HepG2 (cell line): ENCODE measurements at regions not wholly inside any gene's neighbourhood (a gene's known extent, or its start where the extent isn't known, plus 50 kb on each side); places are given as distances from the start of the nearest gene placed in this dataset.

Experiments used
- ATAC-seq: fragments of 200-7000 bp; cut with Tn5 transposase; 3 replicates; pipeline ENCODE4 v1.9.1; 2020; ENCODE audit warnings: mild to moderate bottlenecking, moderate library complexity
- BruUV-seq: library from RNA; stranded (reverse); fragments of 400-500 nt; replicated peaks from 2 replicates; lab custom pipeline; 2021; lab: Mats Ljungman, UMichigan
- CTCF ChIA-PET: fragments of 300-600 bp; formaldehyde crosslinking; extraction: SDS; loops from one replicate; lab custom pipeline; 2021; ENCODE audit warnings: low total read pairs, inconsistent platforms, low intra/inter-chr PET ratio; lab: Yijun Ruan, JAX
- POLR2A ChIA-PET: fragments of 350-600 bp; sonication (Branson Sonifier 250); formaldehyde crosslinking; loops from one replicate; lab custom pipeline; 2020; ENCODE audit warnings: antibody characterized with exemption, inconsistent platforms; lab: Yijun Ruan, JAX
- DNase-seq: peaks from one replicate; pipeline ENCODE4 v3.0.0-alpha.2; 2015; ENCODE audit warnings: low spot score
- FAIRE-seq: peaks from 3 replicates; lab custom pipeline; 2011; peaks lifted over from hg19 to GRCh38; lab: Jason Lieb, UNC
- H2AFZ ChIP-seq: one replicate; pipeline ENCODE4 v1.6.1; 2011; ENCODE audit warnings: low read length, inconsistent platforms
- H3K27ac ChIP-seq: fragments of 300-600 bp; 3 replicates; pipeline ENCODE4 v1.8.0; 2011; ENCODE audit warnings: mixed run types, mild to moderate bottlenecking, mixed read lengths, low read length, inconsistent platforms; ENCODE audit not compliant: insufficient read depth; ENCODE audit errors: extremely low read length
- H3K27me3 ChIP-seq, 2 experiments: fragments of 200-600 bp in 1 of 2; 2 replicates in 1 of 2; 3 replicates in 1 of 2; pipeline versions ENCODE4 v1.6.0 to v1.8.0; 2011; ENCODE audit warnings: low read length in 2 of 2, mild to moderate bottlenecking in 2 of 2, moderate library complexity in 2 of 2, inconsistent platforms in 1 of 2; ENCODE audit not compliant: insufficient read depth in 2 of 2, control insufficient read depth in 1 of 2
- H3K36me3 ChIP-seq, 2 experiments: fragments of 200-600 bp in 1 of 2; replicated peaks in 1 of 2; 2 replicates in 1 of 2; 3 replicates in 1 of 2; pipeline versions ENCODE4 v1.5.1 to v1.8.0; 2011; ENCODE audit warnings: low read length in 2 of 2, inconsistent platforms in 1 of 2; ENCODE audit not compliant: insufficient read depth in 2 of 2, control insufficient read depth in 1 of 2
- H3K4me1 ChIP-seq: 2 replicates; pipeline ENCODE4 v1.5.1; 2012; ENCODE audit warnings: low read length, inconsistent platforms; ENCODE audit not compliant: insufficient read depth
- H3K4me2 ChIP-seq: 2 replicates; pipeline ENCODE4 v1.6.0; 2011; ENCODE audit warnings: low read depth, low read length, inconsistent platforms
- H3K4me3 ChIP-seq, 3 experiments: fragments of 200-600 bp in 1 of 3; sonication (generic), shearing (Covaris generic) in 1 of 3; replicated peaks in 1 of 3; 2 replicates each; pipeline ENCODE4 v1.5.1; 2011 to 2016; ENCODE audit warnings: low read length in 3 of 3, inconsistent platforms in 2 of 3, low read depth in 2 of 3, mild to moderate bottlenecking in 2 of 3, control low read depth in 1 of 3, mixed read lengths in 1 of 3; ENCODE audit not compliant: insufficient read depth in 1 of 3
- H3K79me2 ChIP-seq: one replicate; pipeline ENCODE4 v1.6.1; 2011; ENCODE audit warnings: low read length, inconsistent platforms; ENCODE audit not compliant: insufficient read depth
- H3K9ac ChIP-seq: 2 replicates; pipeline ENCODE4 v1.6.0; 2011; ENCODE audit warnings: mild to moderate bottlenecking, low read depth, low read length, inconsistent platforms; ENCODE audit not compliant: insufficient read depth
- H3K9me3 ChIP-seq: 2 replicates; pipeline ENCODE4 v1.5.1; 2012; ENCODE audit warnings: mild to moderate bottlenecking, low read length
- H4K20me1 ChIP-seq: 2 replicates; pipeline ENCODE4 v1.6.0; 2011; ENCODE audit warnings: inconsistent platforms, mild to moderate bottlenecking, low read length, moderate library complexity; ENCODE audit not compliant: insufficient read depth
- HDAC6 ChIP-seq: fragments of 200-600 bp; sonication (generic); IDR thresholded peaks from 2 replicates; pipeline ENCODE4 v1.7.0; 2017; ENCODE audit warnings: mild to moderate bottlenecking, antibody characterized with exemption, low read length, low read depth
- REL ChIP-seq: sonication (generic); formaldehyde crosslinking; conservative IDR thresholded peaks from 2 replicates; pipeline ENCODE4 v1.8.0; 2022; ENCODE audit warnings: mild to moderate bottlenecking, missing genetic modification reagents, moderate library complexity
- ZFP90 ChIP-seq: sonication (generic); formaldehyde crosslinking; IDR thresholded peaks from 2 replicates; pipeline ENCODE4 v1.8.0; 2022; ENCODE audit warnings: missing genetic modification reagents, mild to moderate bottlenecking, inconsistent platforms, borderline replicate concordance
- ZNF326 ChIP-seq: sonication (generic); formaldehyde crosslinking; IDR thresholded peaks from 2 replicates; pipeline ENCODE4 v1.4.0; 2020; ENCODE audit warnings: missing genetic modification reagents, borderline replicate concordance
- ZNF367 ChIP-seq: sonication (generic); formaldehyde crosslinking; IDR thresholded peaks from 2 replicates; pipeline ENCODE4 v1.4.0; 2020; ENCODE audit warnings: missing genetic modification reagents, borderline replicate concordance
- ZNF776 ChIP-seq: sonication (generic); formaldehyde crosslinking; IDR thresholded peaks from 2 replicates; pipeline ENCODE4 v1.4.0; 2020; ENCODE audit warnings: mild to moderate bottlenecking, missing genetic modification reagents
- ZNF839 ChIP-seq: sonication (generic); formaldehyde crosslinking; IDR thresholded peaks from 2 replicates; pipeline ENCODE4 v1.4.0; 2020; ENCODE audit warnings: missing genetic modification reagents, mild to moderate bottlenecking, borderline replicate concordance
- ZSCAN25 ChIP-seq: sonication (generic); formaldehyde crosslinking; IDR thresholded peaks from 2 replicates; pipeline ENCODE4 v1.8.0; 2022; ENCODE audit warnings: mild to moderate bottlenecking, missing genetic modification reagents
- WGBS: methylation state at CpG from one replicate; pipeline ENCODE4 v1.1.6; 2017; ENCODE audit warnings: low lambda C conversion rate; 5-methylcytosine and 5-hydroxymethylcytosine counted together
- in situ Hi-C: cut with HindIII; loops from 2 replicates; pipeline ENCODE4 v1.10.0; 2017; ENCODE audit warnings: low pct_unique_long_range_greater_than_20kb; ENCODE audit not compliant: extremely low pct_ligation_motif_present
- intact Hi-C: fragments of 100-400 bp; cut with micrococcal nuclease; formaldehyde crosslinking; loops from one replicate; pipeline ENCODE4 v1.10.0; 2022; ENCODE audit not compliant: unreplicated experiment
- TF ChIP-seq, protein P1 (sequence below): sonication (generic); formaldehyde crosslinking; IDR thresholded peaks from 2 replicates; pipeline ENCODE4 v1.4.0; 2020; ENCODE audit warnings: mild to moderate bottlenecking, missing genetic modification reagents
- TF ChIP-seq, protein P2 (sequence below): sonication (generic); formaldehyde crosslinking; IDR thresholded peaks from 2 replicates; pipeline ENCODE4 v1.4.0; 2020; ENCODE audit warnings: missing genetic modification reagents
- TF ChIP-seq, protein P3 (sequence below): sonication (generic); formaldehyde crosslinking; IDR thresholded peaks from 2 replicates; pipeline ENCODE4 v1.5.0; 2020; ENCODE audit warnings: missing genetic modification reagents, mild to moderate bottlenecking, borderline replicate concordance

DNA sequence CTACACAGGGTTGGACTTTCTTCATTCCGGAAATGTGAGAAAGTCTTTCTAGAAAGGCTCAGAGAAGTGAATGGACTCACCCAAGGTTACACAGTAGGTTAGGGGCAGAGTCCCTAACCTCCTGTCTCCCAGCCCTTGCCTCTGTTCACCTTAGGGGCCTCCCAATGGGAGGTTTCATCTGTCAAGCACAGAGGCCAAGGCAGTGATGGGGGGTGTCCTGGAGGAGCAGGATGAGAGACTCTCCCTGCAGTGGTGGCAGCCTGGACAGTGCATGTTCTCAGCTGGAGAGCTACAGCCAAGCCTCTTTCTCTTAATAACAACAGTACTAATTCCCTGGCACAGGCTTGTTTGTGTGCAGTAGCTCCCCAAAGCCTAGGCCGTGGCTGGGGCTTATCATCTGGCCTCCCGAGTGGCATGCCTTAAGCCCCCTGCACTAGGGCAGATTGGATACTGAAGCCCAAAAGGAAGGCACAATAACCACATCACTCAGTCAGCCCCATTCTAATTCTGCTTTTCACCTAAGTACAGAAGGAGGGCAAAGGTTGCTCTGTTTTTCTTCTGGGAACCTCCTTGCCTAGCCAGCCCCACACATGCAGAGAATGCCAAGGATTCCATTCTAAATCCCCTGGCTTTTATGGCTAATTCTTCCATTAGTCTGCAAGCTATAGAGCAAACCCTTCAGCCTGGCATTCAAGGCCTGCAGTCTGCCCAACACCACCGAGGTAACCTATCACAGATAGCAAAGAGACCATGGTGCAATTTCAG lies 50.2 kb upstream of the XPA start (continued):
- TF ChIP-seq, protein P1, sequence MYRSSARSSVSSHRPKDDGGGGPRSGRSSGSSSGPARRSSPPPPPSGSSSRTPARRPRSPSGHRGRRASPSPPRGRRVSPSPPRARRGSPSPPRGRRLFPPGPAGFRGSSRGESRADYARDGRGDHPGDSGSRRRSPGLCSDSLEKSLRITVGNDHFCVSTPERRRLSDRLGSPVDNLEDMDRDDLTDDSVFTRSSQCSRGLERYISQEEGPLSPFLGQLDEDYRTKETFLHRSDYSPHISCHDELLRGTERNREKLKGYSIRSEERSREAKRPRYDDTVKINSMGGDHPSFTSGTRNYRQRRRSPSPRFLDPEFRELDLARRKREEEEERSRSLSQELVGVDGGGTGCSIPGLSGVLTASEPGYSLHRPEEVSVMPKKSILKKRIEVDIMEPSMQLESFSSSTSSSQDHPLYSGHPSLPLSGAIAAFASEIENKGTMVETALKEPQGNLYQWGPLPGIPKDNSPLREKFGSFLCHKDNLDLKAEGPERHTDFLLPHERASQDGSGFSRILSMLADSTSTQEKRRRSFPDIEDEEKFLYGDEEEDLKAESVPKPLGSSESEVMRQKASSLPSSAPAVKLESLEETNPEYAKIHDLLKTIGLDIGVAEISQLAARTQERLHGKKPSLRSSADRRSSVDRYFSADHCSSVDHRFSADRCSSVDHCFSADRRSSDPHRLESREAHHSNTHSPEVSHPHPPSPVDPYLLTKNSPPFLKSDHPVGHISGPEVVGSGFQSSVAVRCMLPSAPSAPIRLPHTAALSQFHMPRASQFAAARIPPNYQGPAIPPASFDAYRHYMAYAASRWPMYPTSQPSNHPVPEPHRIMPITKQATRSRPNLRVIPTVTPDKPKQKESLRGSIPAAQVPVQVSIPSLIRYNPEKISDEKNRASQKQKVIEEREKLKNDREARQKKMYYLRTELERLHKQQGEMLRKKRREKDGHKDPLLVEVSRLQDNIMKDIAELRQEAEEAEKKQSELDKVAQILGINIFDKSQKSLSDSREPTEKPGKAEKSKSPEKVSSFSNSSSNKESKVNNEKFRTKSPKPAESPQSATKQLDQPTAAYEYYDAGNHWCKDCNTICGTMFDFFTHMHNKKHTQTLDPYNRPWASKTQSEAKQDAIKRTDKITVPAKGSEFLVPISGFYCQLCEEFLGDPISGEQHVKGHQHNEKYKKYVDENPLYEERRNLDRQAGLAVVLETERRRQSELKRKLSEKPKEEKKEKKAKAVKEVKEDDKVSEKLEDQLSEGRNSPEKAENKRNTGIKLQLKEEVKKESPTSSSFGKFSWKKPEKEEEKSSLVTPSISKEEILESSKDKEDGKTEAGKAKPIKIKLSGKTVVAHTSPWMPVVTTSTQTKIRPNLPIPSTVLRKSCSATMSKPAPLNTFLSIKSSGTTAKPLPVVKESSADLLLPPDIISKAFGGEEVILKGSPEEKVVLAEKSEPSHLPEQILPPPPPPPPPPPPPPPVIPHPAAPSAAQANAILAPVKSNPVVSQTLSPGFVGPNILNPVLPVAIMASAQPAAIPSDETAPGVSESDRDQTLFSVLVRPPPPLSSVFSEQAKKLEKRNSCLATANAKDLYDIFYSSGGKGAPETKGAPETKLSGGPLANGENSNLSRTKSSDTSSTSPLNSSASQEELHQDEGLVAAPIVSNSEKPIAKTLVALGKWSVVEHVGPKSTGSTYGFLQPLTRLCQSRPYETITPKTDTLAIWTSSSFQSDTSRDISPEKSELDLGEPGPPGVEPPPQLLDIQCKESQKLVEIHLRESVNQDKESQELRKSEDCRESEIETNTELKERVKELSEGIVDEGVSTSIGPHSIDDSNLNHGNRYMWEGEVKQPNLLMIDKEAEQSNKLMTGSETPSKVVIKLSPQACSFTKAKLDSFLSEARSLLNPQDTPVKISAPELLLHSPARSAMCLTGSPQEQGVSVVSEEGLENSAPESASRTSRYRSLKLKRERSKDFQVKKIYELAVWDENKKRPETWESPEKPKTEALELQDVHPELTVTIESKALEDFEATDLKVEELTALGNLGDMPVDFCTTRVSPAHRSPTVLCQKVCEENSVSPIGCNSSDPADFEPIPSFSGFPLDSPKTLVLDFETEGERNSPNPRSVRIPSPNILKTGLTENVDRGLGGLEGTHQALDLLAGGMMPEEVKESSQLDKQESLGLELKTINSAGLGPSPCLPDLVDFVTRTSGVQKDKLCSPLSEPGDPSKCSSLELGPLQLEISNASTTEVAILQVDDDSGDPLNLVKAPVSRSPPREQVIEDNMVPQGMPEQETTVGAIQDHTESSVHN (CRISPR knock-in tag): no peak
- TF ChIP-seq ZSCAN25 (CRISPR knock-in tag): no peak
- TF ChIP-seq HDAC6: no peak
- TF ChIP-seq, all 625 proteins: peak for 0

DNA sequence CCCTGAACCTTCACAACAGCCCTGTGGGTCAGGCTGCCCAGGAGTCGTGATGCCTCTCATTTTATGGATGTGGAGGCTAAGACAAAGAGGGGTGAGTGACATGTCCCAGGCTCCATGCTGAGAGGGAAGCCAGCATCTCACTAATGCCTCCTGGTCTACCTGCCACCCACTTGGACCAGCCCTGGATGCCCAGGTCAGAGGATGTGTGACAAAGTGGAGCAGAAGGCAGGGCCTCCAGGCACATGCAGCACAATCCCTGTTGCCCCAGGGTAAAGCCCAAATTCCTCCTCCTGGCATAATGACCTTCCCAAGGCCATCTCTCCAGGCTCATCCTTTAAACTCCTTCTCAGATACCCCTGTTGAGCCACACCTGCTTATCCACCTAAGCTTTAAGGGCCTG lies 51.4 kb upstream of the XPA start:
- Histone ChIP-seq H3K4me3 (no peak overlapping the region), H3K27ac (no peak overlapping the region), H3K9me3 (no peaks in the 10 kb centered on the region), H3K9ac (no peak overlapping the region), H3K4me1 (peaks cover 23% of the 10 kb centered on the region), H3K4me2 (no peak overlapping the region), H4K20me1 (no peaks in the 10 kb centered on the region), H3K36me3 (no peaks in the 10 kb centered on the region), H3K79me2 (no peaks in the 10 kb centered on the region), H2AFZ (no peak overlapping the region), H3K27me3 (no peaks in the 10 kb centered on the region)
- in situ Hi-C loops: no loop called here
- FAIRE-seq: no peak
- BruUV-seq: no TSS peak
- no peak for DNase-seq
- ATAC-seq: no peak
- 8% methylated on average over 1 of the region's 1 CpG for WGBS
- POLR2A ChIA-PET: no interaction called here
- CTCF ChIA-PET: no interaction called here
- intact Hi-C loops: no loop called here
- no peak for TF ChIP-seq ZNF367 (CRISPR knock-in tag)
- TF ChIP-seq ZNF839 (CRISPR knock-in tag): no peak
- no peak for TF ChIP-seq ZNF776
- no peak for TF ChIP-seq ZNF326 (CRISPR knock-in tag)
- TF ChIP-seq, protein P2, sequence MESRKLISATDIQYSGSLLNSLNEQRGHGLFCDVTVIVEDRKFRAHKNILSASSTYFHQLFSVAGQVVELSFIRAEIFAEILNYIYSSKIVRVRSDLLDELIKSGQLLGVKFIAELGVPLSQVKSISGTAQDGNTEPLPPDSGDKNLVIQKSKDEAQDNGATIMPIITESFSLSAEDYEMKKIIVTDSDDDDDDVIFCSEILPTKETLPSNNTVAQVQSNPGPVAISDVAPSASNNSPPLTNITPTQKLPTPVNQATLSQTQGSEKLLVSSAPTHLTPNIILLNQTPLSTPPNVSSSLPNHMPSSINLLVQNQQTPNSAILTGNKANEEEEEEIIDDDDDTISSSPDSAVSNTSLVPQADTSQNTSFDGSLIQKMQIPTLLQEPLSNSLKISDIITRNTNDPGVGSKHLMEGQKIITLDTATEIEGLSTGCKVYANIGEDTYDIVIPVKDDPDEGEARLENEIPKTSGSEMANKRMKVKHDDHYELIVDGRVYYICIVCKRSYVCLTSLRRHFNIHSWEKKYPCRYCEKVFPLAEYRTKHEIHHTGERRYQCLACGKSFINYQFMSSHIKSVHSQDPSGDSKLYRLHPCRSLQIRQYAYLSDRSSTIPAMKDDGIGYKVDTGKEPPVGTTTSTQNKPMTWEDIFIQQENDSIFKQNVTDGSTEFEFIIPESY (CRISPR knock-in tag): no peak
- no peak for TF ChIP-seq ZFP90
- TF ChIP-seq, protein P3, sequence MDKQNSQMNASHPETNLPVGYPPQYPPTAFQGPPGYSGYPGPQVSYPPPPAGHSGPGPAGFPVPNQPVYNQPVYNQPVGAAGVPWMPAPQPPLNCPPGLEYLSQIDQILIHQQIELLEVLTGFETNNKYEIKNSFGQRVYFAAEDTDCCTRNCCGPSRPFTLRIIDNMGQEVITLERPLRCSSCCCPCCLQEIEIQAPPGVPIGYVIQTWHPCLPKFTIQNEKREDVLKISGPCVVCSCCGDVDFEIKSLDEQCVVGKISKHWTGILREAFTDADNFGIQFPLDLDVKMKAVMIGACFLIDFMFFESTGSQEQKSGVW (CRISPR knock-in tag): no peak
- no peak for TF ChIP-seq REL
